SK-N-SH (cell line): ENCODE measurements at regions not wholly inside any gene's neighbourhood (a gene's known extent, or its start where the extent isn't known, plus 50 kb on each side); places are given as distances from the start of the nearest gene placed in this dataset.

ENCODE experiments used
- CTCF ChIA-PET: fragments of 300-600, 350-600 bp; formaldehyde crosslinking; extraction: SDS; loops from one replicate; lab custom pipeline; 2021; lab: Yijun Ruan, JAX
- POLR2A ChIA-PET: fragments of 350-600 bp; sonication (Branson Sonifier 250); formaldehyde crosslinking; extraction: SDS; loops from one replicate; lab custom pipeline; 2020; ENCODE audit warnings: antibody characterized with exemption, inconsistent platforms; lab: Yijun Ruan, JAX
- DNase-seq: peaks from one replicate; pipeline ENCODE4 v3.0.0; 2012
- H2AFZ ChIP-seq: fragments of 200-600 bp; sonication (generic); 2 replicates; pipeline ENCODE4 v1.8.1; 2016; ENCODE audit warnings: antibody characterized with exemption, mild to moderate bottlenecking, low read depth
- H3F3A ChIP-seq: fragments of 200-600 bp; sonication (generic); replicated peaks from 2 replicates; pipeline ENCODE3; 2016; ENCODE audit warnings: antibody characterized with exemption, mild to moderate bottlenecking; ENCODE audit not compliant: insufficient read depth
- H3K27ac ChIP-seq, 2 experiments: fragments of 200-500 bp in 1 of 2; fragments of 200-600 bp in 1 of 2; sonication (Bioruptor generic) in 1 of 2; sonication (generic), shearing (Covaris generic) in 1 of 2; 2 replicates each; pipeline versions ENCODE4 v1.5.1 to v1.6.1; 2014 to 2016; ENCODE audit warnings: low read depth in 2 of 2, inconsistent platforms in 1 of 2, low read length in 1 of 2, mild to moderate bottlenecking in 1 of 2, mixed read lengths in 1 of 2
- H3K27me3 ChIP-seq: fragments of 200-600 bp; sonication (generic), shearing (Covaris generic); 2 replicates; pipeline ENCODE4 v1.6.1; 2016; ENCODE audit warnings: mixed run types; ENCODE audit not compliant: insufficient read depth
- H3K36me3 ChIP-seq, 2 experiments: fragments of 200-500 bp in 1 of 2; fragments of 200-600 bp in 1 of 2; sonication (Bioruptor generic) in 1 of 2; sonication (generic) in 1 of 2; replicated peaks in 1 of 2; 2 replicates each; pipeline versions ENCODE3 to v1.5.1; 2014 to 2016; ENCODE audit warnings: low read length in 1 of 2, mild to moderate bottlenecking in 1 of 2; ENCODE audit not compliant: insufficient read depth in 2 of 2, control insufficient read depth in 1 of 2
- H3K4me1 ChIP-seq, 2 experiments: fragments of 200-500 bp in 1 of 2; fragments of 200-600 bp in 1 of 2; sonication (Bioruptor generic) in 1 of 2; sonication (generic), shearing (Covaris generic) in 1 of 2; 2 replicates each; pipeline versions ENCODE4 v1.5.1 to v1.6.1; 2014 to 2016; ENCODE audit warnings: low read depth in 1 of 2, low read length in 1 of 2, mixed run types in 1 of 2; ENCODE audit not compliant: insufficient read depth in 2 of 2, control insufficient read depth in 1 of 2
- H3K4me2 ChIP-seq: fragments of 200-600 bp; sonication (generic), shearing (Covaris generic); 2 replicates; pipeline ENCODE4 v1.6.1; 2017; ENCODE audit warnings: mixed run types
- H3K4me3 ChIP-seq, 2 experiments: fragments of 200-500 bp in 1 of 2; fragments of 200-600 bp in 1 of 2; sonication (Bioruptor generic) in 1 of 2; sonication (generic), shearing (Covaris generic) in 1 of 2; 2 replicates each; pipeline versions ENCODE4 v1.5.1 to v1.8.1; 2014 to 2016; ENCODE audit warnings: low read depth in 2 of 2, inconsistent platforms in 1 of 2, low read length in 1 of 2, mild to moderate bottlenecking in 1 of 2, mixed read lengths in 1 of 2, moderate library complexity in 1 of 2
- H3K79me2 ChIP-seq: fragments of 200-600 bp; sonication (generic); 2 replicates; pipeline ENCODE4 v1.8.1; 2017; ENCODE audit warnings: mild to moderate bottlenecking; ENCODE audit not compliant: insufficient read depth
- H3K9ac ChIP-seq: fragments of 200-600 bp; sonication (generic); 2 replicates; pipeline ENCODE4 v1.6.1; 2017; ENCODE audit warnings: mixed run types
- H3K9me2 ChIP-seq: fragments of 200-600 bp; sonication (generic); 2 replicates; pipeline ENCODE4 v1.6.1; 2017; ENCODE audit warnings: mixed run types
- H3K9me3 ChIP-seq: fragments of 200-600 bp; sonication (generic); 2 replicates; pipeline ENCODE4 v1.6.1; 2017; ENCODE audit warnings: mixed run types, mild to moderate bottlenecking, moderate library complexity
- H4K20me1 ChIP-seq: fragments of 200-600 bp; sonication (generic); 2 replicates; pipeline ENCODE4 v1.6.1; 2017; ENCODE audit warnings: mild to moderate bottlenecking, mixed run types; ENCODE audit not compliant: insufficient read depth
- CHD2 ChIP-seq: fragments of 150-350 bp; IDR thresholded peaks from 2 replicates; pipeline ENCODE4 v1.6.1; 2018; ENCODE audit warnings: low read length; ENCODE audit not compliant: partially characterized antibody
- ELF1 ChIP-seq: IDR thresholded peaks from 2 replicates; pipeline ENCODE4 v1.4.0; 2012
- EZH2phosphoT487 ChIP-seq: fragments of 200-600 bp; sonication (generic); IDR thresholded peaks from 2 replicates; pipeline ENCODE4 v1.6.1; 2017; ENCODE audit warnings: low read depth, mixed run types, mild to moderate bottlenecking, antibody characterized with exemption, moderate library complexity, borderline replicate concordance
- FOSL2 ChIP-seq: IDR thresholded peaks from 2 replicates; pipeline ENCODE4 v1.4.0; 2012; ENCODE audit warnings: low read depth, mild to moderate bottlenecking, moderate library complexity, borderline replicate concordance
- FOXJ3 ChIP-seq: sonication (generic); formaldehyde crosslinking; IDR thresholded peaks from 2 replicates; pipeline ENCODE4 v1.5.1; 2020; ENCODE audit warnings: mild to moderate bottlenecking, missing genetic modification reagents
- FOXM1 ChIP-seq: IDR thresholded peaks from 2 replicates; pipeline ENCODE4 v1.4.0; 2012; ENCODE audit warnings: low read depth, mild to moderate bottlenecking
- GATA2 ChIP-seq: sonication (generic); formaldehyde crosslinking; IDR thresholded peaks from 2 replicates; pipeline ENCODE4 v1.5.0; 2020; ENCODE audit warnings: mild to moderate bottlenecking, missing genetic modification reagents
- MEF2A ChIP-seq: IDR thresholded peaks from 2 replicates; pipeline ENCODE4 v1.4.0; 2012; ENCODE audit warnings: low read depth, borderline replicate concordance
- NFIC ChIP-seq: IDR thresholded peaks from 2 replicates; pipeline ENCODE4 v1.4.0; 2012; ENCODE audit warnings: borderline replicate concordance
- NRF1 ChIP-seq: IDR thresholded peaks from 2 replicates; pipeline ENCODE4 v1.6.1; 2012; ENCODE audit warnings: low read depth, mild to moderate bottlenecking, low read length
- RAD21 ChIP-seq: IDR thresholded peaks from 2 replicates; pipeline ENCODE4 v1.6.1; 2012; ENCODE audit warnings: mild to moderate bottlenecking, low read length
- SIN3A ChIP-seq: IDR thresholded peaks from 2 replicates; pipeline ENCODE4 v1.6.1; 2012; ENCODE audit warnings: low read depth, mild to moderate bottlenecking, low read length, moderate library complexity, borderline replicate concordance
- SMC3 ChIP-seq: IDR thresholded peaks from 2 replicates; pipeline ENCODE4 v1.6.1; 2012; ENCODE audit warnings: low read depth, low read length, improper control_type of control experiment
- TAF1 ChIP-seq: IDR thresholded peaks from 2 replicates; pipeline ENCODE4 v1.6.1; 2012; ENCODE audit warnings: low read depth, mild to moderate bottlenecking, low read length, moderate library complexity, borderline replicate concordance
- TEAD4 ChIP-seq: IDR thresholded peaks from 2 replicates; pipeline ENCODE4 v1.4.0; 2012; ENCODE audit warnings: mild to moderate bottlenecking, borderline replicate concordance; ENCODE audit not compliant: insufficient read depth
- YY1 ChIP-seq: IDR thresholded peaks from 2 replicates; pipeline ENCODE4 v1.4.0; 2012; ENCODE audit warnings: low read depth, mild to moderate bottlenecking
- WGBS: methylation state at CpG from one replicate; pipeline ENCODE4 v1.1.6; 2017; ENCODE audit warnings: low lambda C conversion rate; 5-methylcytosine and 5-hydroxymethylcytosine counted together
- TF ChIP-seq, protein P1 (sequence below): IDR thresholded peaks from 2 replicates; pipeline ENCODE4 v1.4.0; 2012; ENCODE audit warnings: low read depth
- TF ChIP-seq, protein P2 (sequence below): IDR thresholded peaks from 2 replicates; pipeline ENCODE4 v1.6.1; 2012; ENCODE audit warnings: mild to moderate bottlenecking, low read depth, low read length, moderate library complexity
- TF ChIP-seq, protein P3 (sequence below): fragments of 150-350 bp; IDR thresholded peaks from 2 replicates; pipeline ENCODE4 v1.6.1; 2016; ENCODE audit warnings: mild to moderate bottlenecking, low read depth, low read length
- TF ChIP-seq, protein P4 (sequence below): fragments of 200-600 bp; sonication (generic); IDR thresholded peaks from 2 replicates; pipeline ENCODE4 v1.6.1; 2017; ENCODE audit warnings: antibody characterized with exemption, mild to moderate bottlenecking, moderate library complexity

DNA sequence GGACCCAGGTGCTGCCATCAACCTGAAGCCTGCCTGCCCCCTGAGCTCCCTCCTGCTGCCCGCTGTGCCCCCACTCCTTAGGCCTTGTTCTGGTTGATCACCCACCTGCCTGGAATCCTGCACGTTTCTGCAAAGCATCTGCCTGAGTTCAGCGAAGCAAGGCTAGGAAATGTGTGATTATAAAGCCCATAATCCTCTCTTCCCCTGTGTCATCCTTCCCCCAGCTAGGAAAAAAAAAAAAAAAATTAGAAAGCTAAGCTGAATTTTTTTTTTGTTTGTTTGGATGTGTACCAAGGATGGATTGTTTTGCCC is 93.2 kb downstream of the FOXA2 start:
- no peaks in the 10 kb centered on the region for H3K9me3 ChIP-seq
- no peaks in the 10 kb centered on the region for H3F3A ChIP-seq
- ChIA-PET POLR2A (no interaction called here), CTCF (interaction anchor here (0.7 to 1.0 kb wide), 2 partner anchors 9 to 11 kb away, joined by 3 to 5 read pairs; no protein-coding TSS in a partner anchor)
- no peak overlapping the region for H3K9ac ChIP-seq
- TF ChIP-seq FOSL2 (no peak), TEAD4 (no peak), RAD21 (no peak), CHD2 (no peak), TAF1 (no peak)
- TF ChIP-seq, protein P1, sequence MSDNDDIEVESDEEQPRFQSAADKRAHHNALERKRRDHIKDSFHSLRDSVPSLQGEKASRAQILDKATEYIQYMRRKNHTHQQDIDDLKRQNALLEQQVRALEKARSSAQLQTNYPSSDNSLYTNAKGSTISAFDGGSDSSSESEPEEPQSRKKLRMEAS: no peak
- TF ChIP-seq, protein P2, sequence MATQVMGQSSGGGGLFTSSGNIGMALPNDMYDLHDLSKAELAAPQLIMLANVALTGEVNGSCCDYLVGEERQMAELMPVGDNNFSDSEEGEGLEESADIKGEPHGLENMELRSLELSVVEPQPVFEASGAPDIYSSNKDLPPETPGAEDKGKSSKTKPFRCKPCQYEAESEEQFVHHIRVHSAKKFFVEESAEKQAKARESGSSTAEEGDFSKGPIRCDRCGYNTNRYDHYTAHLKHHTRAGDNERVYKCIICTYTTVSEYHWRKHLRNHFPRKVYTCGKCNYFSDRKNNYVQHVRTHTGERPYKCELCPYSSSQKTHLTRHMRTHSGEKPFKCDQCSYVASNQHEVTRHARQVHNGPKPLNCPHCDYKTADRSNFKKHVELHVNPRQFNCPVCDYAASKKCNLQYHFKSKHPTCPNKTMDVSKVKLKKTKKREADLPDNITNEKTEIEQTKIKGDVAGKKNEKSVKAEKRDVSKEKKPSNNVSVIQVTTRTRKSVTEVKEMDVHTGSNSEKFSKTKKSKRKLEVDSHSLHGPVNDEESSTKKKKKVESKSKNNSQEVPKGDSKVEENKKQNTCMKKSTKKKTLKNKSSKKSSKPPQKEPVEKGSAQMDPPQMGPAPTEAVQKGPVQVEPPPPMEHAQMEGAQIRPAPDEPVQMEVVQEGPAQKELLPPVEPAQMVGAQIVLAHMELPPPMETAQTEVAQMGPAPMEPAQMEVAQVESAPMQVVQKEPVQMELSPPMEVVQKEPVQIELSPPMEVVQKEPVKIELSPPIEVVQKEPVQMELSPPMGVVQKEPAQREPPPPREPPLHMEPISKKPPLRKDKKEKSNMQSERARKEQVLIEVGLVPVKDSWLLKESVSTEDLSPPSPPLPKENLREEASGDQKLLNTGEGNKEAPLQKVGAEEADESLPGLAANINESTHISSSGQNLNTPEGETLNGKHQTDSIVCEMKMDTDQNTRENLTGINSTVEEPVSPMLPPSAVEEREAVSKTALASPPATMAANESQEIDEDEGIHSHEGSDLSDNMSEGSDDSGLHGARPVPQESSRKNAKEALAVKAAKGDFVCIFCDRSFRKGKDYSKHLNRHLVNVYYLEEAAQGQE: no peak
- H3K36me3 ChIP-seq: no peaks in the 10 kb centered on the region
- H3K4me1 ChIP-seq: no peaks in the 10 kb centered on the region
- H3K27me3 ChIP-seq: peaks cover 17% of the 10 kb centered on the region
- no peak overlapping the region for H3K4me3 ChIP-seq
- H2AFZ ChIP-seq: no peak overlapping the region
- no peak for DNase-seq
- H3K9me2 ChIP-seq: no peaks in the 10 kb centered on the region
- no peak overlapping the region for H3K4me2 ChIP-seq
- no peaks in the 10 kb centered on the region for H3K79me2 ChIP-seq
- H3K27ac ChIP-seq: no peak overlapping the region
- 2% methylated on average over 3 of the region's 3 CpGs for WGBS
- H4K20me1 ChIP-seq: no peaks in the 10 kb centered on the region

DNA sequence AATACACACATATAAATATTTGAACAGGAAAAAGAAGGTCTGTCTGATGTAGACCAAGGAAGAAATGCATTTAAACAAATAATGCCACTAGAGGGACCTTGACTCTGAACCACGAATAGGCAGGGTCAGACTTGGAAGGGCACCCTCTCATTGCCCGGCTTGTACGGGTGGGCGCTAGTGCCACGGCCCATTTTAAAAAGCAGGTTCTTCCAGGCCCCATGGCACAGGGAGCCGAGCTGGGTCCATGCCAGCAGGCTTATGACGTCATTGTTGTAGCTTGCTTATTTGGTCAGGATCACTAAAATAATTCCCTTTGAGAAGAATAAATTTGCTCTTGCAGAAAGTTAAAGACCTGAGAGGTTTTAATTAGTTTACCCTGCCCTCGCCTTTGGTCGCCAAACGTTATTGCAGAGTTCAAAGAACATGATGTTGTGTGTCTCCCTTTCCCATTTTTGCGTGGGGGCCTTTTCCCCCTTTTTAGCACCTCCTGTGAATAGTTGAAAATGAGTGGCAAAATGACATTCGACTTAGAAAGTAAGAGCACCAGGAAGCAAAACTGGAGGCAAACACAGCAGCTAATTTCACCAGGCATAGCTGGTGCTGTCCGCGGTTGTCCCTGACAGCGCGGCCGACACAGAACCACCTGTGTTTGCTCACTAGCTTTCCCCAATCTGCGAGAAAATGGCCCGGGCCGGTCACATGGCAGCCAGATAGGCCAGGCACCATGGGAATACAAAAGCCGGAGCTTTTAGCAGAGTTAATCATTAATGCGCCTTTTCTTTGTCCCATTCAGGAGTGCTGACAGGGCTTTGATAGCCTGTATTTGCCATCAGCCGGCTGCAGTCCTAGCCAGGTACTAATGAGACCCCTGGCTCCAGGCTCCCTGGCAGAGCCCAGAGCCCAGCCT is 93.8 kb downstream of the FOXA2 start:
- no peak overlapping the region for H3K27ac ChIP-seq
- H3F3A ChIP-seq: no peaks in the 10 kb centered on the region
- ChIA-PET CTCF (interaction anchor here (1.0 kb wide), 1 partner anchor 9 kb away, joined by 5 read pairs; no protein-coding TSS in a partner anchor), POLR2A (no interaction called here)
- no peak for DNase-seq
- H2AFZ ChIP-seq: no peak overlapping the region
- no peaks in the 10 kb centered on the region for H3K9me2 ChIP-seq
- H3K4me3 ChIP-seq: no peak overlapping the region
- H4K20me1 ChIP-seq: no peaks in the 10 kb centered on the region
- no peaks in the 10 kb centered on the region for H3K79me2 ChIP-seq
- H3K4me2 ChIP-seq: no peak overlapping the region
- no peaks in the 10 kb centered on the region for H3K4me1 ChIP-seq
- no peaks in the 10 kb centered on the region for H3K9me3 ChIP-seq
- H3K27me3 ChIP-seq: peaks cover 17% of the 10 kb centered on the region
- WGBS: 9% methylated on average over 19 of the region's 23 CpGs
- no peak overlapping the region for H3K9ac ChIP-seq
- no peaks in the 10 kb centered on the region for H3K36me3 ChIP-seq
- TF ChIP-seq TEAD4 (no peak), SMC3 (no peak), YY1 (no peak), CHD2 (no peak), EZH2phosphoT487 (no peak), ELF1 (no peak), GATA2 (CRISPR knock-in tag) (no peak), FOXM1 (no peak), FOSL2 (no peak), SIN3A (no peak), NFIC (no peak), NRF1 (no peak), FOXJ3 (CRISPR knock-in tag) (no peak), MEF2A (no peak)
- TF ChIP-seq, protein P3, sequence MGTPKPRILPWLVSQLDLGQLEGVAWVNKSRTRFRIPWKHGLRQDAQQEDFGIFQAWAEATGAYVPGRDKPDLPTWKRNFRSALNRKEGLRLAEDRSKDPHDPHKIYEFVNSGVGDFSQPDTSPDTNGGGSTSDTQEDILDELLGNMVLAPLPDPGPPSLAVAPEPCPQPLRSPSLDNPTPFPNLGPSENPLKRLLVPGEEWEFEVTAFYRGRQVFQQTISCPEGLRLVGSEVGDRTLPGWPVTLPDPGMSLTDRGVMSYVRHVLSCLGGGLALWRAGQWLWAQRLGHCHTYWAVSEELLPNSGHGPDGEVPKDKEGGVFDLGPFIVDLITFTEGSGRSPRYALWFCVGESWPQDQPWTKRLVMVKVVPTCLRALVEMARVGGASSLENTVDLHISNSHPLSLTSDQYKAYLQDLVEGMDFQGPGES: no peak
- TF ChIP-seq, protein P4, sequence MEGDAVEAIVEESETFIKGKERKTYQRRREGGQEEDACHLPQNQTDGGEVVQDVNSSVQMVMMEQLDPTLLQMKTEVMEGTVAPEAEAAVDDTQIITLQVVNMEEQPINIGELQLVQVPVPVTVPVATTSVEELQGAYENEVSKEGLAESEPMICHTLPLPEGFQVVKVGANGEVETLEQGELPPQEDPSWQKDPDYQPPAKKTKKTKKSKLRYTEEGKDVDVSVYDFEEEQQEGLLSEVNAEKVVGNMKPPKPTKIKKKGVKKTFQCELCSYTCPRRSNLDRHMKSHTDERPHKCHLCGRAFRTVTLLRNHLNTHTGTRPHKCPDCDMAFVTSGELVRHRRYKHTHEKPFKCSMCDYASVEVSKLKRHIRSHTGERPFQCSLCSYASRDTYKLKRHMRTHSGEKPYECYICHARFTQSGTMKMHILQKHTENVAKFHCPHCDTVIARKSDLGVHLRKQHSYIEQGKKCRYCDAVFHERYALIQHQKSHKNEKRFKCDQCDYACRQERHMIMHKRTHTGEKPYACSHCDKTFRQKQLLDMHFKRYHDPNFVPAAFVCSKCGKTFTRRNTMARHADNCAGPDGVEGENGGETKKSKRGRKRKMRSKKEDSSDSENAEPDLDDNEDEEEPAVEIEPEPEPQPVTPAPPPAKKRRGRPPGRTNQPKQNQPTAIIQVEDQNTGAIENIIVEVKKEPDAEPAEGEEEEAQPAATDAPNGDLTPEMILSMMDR: no peak
